Esophagus muscularis mucosa (tissue), 4 donors: ENCODE measurements at regions not wholly inside any gene's neighbourhood (a gene's known extent, or its start where the extent isn't known, plus 50 kb on each side); places are given as distances from the start of the nearest gene placed in this dataset.

Source experiments
- EP300 ChIP-seq: sonication (generic); formaldehyde crosslinking; IDR thresholded peaks from one replicate; pipeline ENCODE4 v1.6.1; 2017; ENCODE audit warnings: antibody characterized with exemption
- POLR2A ChIP-seq: fragments of 450-650 bp; IDR thresholded peaks from one replicate; pipeline ENCODE4 v1.6.1; 2017; ENCODE audit warnings: antibody characterized with exemption, moderate library complexity, mild to moderate bottlenecking, low read depth
- POLR2AphosphoS5 ChIP-seq, 2 donors: sonication (generic); formaldehyde crosslinking; IDR thresholded peaks; one replicate each; pipeline ENCODE4 v1.6.1; 2017; ENCODE audit warnings: antibody characterized with exemption in 2 of 2
- TF ChIP-seq, protein P1 (sequence below), 3 experiments: fragments of 200-600 bp in 2 of 3; fragments of 450-650 bp in 1 of 3; sonication (generic) in 2 of 3; IDR thresholded peaks; one replicate each; pipeline ENCODE4 v1.5.1; 2017 to 2019; ENCODE audit warnings: antibody characterized with exemption in 3 of 3, mild to moderate bottlenecking in 2 of 3, moderate library complexity in 1 of 3

DNA sequence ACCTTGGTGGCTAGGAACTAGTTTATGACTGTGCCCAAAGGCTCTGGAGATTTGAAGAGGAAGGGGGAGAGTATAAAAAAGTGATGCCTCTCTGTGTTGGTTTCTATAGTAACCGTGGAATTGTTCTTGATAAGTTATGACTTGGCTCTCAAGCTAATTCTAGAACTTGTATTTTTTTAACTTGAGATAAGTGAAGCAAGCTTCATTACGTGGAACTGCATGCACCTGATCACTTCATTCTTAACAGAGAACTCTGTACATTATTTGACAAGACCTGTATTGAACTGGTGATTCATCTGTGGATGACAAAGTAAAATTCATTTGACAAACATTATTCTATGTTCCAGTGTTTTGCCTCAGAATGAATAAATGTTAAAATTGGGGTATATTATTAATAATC is 1452.2 kb downstream of the REEP3 start:
- TF ChIP-seq POLR2A (no peak), EP300 (no peak), POLR2AphosphoS5 (IDR thresholded peaks at IDR 0.05) (no peak)
- TF ChIP-seq, protein P1, sequence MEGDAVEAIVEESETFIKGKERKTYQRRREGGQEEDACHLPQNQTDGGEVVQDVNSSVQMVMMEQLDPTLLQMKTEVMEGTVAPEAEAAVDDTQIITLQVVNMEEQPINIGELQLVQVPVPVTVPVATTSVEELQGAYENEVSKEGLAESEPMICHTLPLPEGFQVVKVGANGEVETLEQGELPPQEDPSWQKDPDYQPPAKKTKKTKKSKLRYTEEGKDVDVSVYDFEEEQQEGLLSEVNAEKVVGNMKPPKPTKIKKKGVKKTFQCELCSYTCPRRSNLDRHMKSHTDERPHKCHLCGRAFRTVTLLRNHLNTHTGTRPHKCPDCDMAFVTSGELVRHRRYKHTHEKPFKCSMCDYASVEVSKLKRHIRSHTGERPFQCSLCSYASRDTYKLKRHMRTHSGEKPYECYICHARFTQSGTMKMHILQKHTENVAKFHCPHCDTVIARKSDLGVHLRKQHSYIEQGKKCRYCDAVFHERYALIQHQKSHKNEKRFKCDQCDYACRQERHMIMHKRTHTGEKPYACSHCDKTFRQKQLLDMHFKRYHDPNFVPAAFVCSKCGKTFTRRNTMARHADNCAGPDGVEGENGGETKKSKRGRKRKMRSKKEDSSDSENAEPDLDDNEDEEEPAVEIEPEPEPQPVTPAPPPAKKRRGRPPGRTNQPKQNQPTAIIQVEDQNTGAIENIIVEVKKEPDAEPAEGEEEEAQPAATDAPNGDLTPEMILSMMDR (IDR thresholded peaks at IDR 0.05): no peak
